Choroid plexus epithelial cell (primary cell): ENCODE measurements at regions not wholly inside any gene's neighbourhood (a gene's known extent, or its start where the extent isn't known, plus 50 kb on each side); places are given as distances from the start of the nearest gene placed in this dataset.

Experiments used
- DNase-seq: peaks from one replicate; pipeline ENCODE4 v3.0.0-alpha.2; 2010; ENCODE audit warnings: low read depth
- H3K4me3 ChIP-seq: 2 replicates; pipeline ENCODE4 v1.5.1; 2011; ENCODE audit warnings: low read depth, mild to moderate bottlenecking, control low read depth, low read length, moderate library complexity
- CTCF ChIP-seq: conservative IDR thresholded peaks from 2 replicates; pipeline ENCODE4 v1.5.1; 2011; ENCODE audit warnings: low read depth, mild to moderate bottlenecking, control low read depth, inconsistent platforms, low read length, moderate library complexity

GRCh38 chr9:1907465-1907864 lies 107.7 kb upstream of the SMARCA2 start:
- H3K4me3 ChIP-seq = no peak overlapping the region
- DNase-seq = no peak
- TF ChIP-seq CTCF = no peak

- no peak for DNase-seq
- no peak for TF ChIP-seq CTCF
- no peak overlapping the region for H3K4me3 ChIP-seq
These were observed 105.8 kb upstream of the SMARCA2 start for GRCh38 chr9:1909322-1909721.

- no peak for DNase-seq
- TF ChIP-seq CTCF = no peak
- no peak overlapping the region for H3K4me3 ChIP-seq
These were observed 104.8 kb upstream of the SMARCA2 start for GRCh38 chr9:1910269-1910811.

- no peak for TF ChIP-seq CTCF
- DNase-seq = no peak
- H3K4me3 ChIP-seq = no peak overlapping the region
These were observed 101.4 kb upstream of the SMARCA2 start for GRCh38 chr9:1913631-1914330.

GRCh38 chr9:1916095-1916494 lies 99.1 kb upstream of the SMARCA2 start:
- no peak for DNase-seq
- no peak for TF ChIP-seq CTCF
- no peak overlapping the region for H3K4me3 ChIP-seq

- no peak for TF ChIP-seq CTCF
- H3K4me3 ChIP-seq = no peak overlapping the region
- DNase-seq = no peak
These were observed 98.5 kb upstream of the SMARCA2 start for GRCh38 chr9:1916655-1917054.

GRCh38 chr9:1917396-1917935 lies 97.7 kb upstream of the SMARCA2 start:
- no peak for TF ChIP-seq CTCF
- DNase-seq = no peak
- H3K4me3 ChIP-seq = no peak overlapping the region
